HG02885 (cell line): ENCODE measurements at regions not wholly inside any gene's neighbourhood (a gene's known extent, or its start where the extent isn't known, plus 50 kb on each side); places are given as distances from the start of the nearest gene placed in this dataset.
A peak's percentile ranks its signal among the peaks of the same experiment; 100 is the strongest.
"Not testable (repeated sequence)": the region's sequence is repeated elsewhere in the genome, so short reads cannot be mapped to it uniquely, and the experiment has no call there.

ENCODE experiments used
- ATAC-seq: cut with Tn5 transposase; IDR thresholded peaks from one replicate; pipeline ENCODE4 v1.9.1; 2021; ENCODE audit warnings: mild to moderate bottlenecking; ENCODE audit not compliant: unreplicated experiment, poor library complexity

DNA sequence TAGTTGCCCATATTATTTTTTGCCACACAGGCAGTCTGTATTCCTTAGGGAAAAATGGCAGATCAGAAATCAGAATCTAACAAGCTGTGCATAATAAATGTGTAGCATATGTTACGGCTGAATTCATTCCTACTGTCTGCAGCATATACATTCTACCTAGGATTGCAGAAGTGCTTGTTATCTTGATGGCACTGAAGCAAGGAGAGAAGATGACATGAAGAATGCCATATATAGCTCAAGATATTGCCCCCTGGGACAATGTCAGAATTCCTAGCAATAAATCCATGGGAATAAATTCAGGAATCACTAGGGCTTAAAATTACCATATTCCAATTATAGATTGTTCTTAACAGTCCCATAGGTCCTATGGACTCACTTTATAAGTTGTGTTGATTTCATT lies 293.0 kb upstream of the CNR1 start:
- ATAC-seq: no peak

DNA sequence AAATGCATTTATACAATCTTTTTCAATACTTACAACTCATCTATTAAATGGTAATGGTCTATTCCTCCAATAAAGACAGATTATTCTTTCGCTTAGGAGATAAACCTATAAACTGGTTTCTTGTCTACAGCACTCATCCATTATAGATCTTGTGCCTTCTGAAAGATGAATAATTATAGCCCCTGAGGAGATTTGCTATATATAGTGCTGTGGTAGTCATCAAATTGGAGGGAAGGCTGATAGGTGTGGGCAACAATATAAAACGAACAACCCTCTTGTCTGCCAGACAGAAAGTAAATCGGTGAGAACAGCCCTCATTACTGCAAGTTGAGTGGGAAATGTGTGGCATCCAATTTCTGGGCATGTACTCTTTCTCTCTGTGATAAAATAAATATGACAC lies 292.5 kb upstream of the CNR1 start:
- ATAC-seq: no peak

DNA sequence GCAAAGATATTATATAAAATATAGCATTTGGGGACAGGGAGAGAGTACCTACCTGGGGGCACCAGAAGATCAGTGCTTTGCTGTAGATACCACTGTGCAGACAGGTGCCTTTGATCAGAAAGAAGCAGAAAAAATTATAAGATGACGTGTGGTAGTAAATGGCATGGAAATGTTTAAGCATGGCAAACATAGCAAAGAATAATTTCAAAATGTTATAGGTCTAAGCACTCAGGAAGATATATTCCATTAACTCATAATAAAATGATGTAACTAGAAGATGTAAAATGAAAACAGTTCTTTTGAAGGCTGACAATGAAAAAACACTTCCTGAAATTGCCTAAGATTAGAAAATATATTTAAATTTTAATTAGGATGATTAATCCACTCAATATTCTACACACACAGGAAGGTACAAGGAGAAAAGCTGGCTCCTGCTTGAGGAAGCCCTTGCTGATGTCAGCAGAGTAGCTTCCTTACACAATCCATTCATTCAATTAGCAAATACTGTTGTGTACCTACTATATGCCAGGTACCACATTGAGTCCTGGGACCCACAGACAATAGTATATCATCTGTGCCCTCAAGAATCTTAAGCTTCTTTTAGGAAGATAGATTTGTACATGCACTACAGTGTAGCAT lies 290.2 kb upstream of the CNR1 start:
- no peak for ATAC-seq

DNA sequence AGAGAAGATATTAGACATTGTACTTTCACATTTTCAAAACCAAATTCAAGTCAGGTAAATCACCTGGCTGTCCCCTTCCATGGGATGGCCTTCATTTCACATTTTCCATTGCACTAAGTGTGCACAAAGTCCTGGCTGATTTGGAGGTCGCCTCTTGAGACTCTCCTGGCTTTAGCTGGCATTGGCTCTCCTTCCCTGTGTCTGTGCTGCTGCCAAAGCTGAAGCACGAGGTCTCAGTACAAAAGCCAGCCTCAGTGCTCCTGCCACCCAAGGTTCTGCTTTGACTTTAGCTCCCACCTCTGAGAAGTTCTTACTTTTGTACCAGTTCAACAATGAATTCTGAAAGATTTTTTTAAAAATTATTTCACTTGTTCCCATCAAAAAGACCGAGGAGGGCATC lies 289.2 kb upstream of the CNR1 start:
- no peak for ATAC-seq

DNA sequence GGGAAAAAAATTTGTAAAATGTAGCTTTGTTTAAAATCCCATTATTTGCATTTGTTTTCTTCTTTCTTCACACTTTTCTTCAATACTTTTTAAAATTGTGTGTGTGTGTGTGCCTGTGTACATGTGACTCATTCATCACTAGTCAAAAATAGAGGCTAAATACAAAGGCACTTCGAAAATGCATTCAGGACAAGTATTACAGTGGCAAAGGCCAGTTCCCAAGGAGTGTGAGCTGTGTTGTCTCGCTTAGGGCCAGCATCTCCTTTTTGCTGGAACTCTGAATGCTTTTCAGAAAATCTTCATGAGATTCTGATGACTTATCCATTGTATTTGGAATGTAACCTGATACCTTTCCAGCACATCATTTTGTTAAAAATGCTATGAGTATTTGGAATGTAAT lies 288.5 kb upstream of the CNR1 start:
- ATAC-seq: no peak

DNA sequence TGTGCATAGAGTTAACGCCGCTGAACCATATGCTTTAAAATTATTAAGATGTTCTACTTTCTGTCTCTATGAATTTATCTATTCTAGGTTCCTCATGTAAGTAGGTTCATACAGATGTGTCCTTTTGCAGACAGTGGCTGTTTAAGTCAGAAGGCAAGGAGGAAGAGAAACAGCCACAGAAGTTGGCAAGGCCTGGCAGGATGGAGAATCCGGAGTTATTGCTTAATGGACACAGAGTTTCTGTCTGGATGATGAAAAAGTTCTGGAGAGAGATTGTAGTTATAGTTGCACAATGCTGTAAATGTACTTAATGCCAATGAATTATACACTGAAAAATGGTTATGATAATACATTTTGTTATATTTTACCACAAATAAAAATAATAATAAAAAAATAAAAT lies 283.6 kb upstream of the CNR1 start:
- no peak for ATAC-seq

DNA sequence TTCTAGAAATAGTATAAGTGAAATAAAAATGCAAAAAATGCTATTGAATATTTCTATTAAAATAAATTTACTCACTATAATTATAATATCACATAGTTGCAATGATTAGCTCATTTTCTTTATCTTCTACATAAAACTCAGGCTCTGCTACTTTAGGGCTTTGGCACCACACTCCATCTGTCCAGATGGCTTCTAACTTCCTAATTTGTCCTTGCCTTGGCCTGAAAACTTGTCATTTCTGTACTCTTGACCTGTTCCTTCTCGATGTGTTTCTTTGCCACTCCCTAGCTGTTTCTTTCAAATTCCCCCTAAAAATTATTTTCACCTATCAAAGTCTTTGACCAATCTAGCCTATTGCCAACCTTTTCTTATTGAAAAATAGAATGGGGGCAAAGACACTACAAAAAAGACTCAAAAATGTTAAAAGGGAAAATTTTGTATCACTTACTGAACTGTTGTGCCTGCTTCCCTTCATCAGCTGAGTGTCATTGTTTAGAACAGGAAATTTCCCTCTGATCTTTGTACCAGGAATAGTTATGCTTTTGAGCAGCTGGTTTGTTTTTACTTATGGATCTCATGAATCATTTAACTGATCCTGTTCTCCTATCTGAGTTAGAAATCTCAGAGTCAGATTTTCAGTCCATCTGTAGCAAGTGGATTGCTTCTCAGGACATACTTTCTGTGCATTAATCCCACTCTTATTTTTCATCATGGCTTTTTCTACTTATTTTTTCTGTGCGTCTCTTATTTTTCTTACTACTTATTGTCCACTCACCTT lies 279.2 kb upstream of the CNR1 start:
- no peak for ATAC-seq

DNA sequence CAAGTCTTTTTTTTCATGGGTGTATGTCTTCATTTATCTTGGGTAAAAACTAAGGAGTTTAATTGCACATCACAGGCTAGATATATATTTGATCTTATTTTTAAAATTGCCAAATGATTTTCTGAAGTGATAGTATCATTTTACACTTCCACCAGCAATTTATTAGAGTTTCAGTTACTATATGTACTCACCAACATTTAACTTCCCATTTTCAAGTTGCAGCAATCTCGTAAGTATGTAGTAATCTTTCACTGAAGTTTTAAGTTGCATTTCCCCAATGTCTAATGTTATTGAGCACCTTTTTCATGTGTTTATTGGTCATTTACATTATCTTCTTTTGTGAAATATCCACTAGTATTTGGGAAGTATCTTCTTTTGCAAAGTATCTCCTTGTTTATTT lies 277.4 kb upstream of the CNR1 start:
- ATAC-seq: peak; percentile 84

DNA sequence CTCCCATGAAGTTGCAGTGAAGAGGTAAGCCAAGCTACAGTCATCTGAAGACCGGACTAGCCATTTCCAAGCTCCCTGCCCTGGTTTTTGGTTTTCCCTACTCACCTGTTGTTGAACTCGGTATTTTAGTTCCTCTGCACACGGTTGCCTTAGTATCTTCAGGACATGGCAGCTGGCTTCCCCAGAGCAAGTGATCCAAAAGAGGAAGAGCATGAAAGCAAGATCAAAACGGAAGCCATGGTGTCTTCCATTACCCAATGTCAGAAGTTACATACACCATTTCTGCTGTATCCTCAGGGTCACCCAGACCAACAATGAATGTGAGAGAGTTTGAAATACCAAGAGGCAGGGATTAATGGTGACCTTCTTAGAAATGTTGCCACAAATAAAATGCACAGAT lies 276.6 kb upstream of the CNR1 start:
- ATAC-seq: no peak

DNA sequence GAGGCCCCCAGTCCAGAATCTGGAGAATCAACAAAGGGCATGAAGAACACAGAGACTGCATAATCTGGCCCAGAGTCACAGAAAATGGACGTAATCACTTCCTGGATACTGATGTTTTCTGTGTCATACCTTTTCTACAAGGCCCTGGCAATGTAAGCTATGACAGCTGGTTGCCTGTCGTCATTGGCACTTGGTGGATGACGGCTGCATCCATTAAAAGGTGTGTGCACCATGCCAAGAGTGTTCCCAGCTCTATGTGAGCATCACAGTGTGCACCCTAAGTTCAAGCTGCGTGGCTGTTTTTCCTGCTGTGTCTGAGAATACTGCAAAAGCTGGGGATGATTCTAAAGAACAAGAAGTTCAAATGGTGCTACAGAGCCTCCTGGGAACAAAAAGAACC lies 275.2 kb upstream of the CNR1 start:
- ATAC-seq: no peak

DNA sequence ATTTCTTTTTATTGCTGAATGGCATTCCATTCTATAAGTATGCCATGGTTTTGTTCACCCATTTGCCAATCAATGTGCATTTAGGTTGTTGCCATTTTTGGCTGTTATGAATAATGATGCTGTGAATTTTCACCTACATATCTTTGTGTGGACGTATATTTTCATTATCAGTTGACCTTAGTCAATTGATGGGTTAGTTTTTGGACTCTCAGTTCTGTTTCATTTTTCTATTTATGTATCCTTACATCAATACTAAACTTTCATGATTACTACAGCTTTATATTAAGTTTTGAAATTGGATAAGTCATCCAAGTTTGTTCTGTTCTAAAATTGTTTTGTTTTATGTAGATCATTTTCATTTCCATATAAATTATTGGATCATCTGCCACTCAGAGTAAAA lies 261.9 kb upstream of the CNR1 start:
- peak; percentile 55 for ATAC-seq

DNA sequence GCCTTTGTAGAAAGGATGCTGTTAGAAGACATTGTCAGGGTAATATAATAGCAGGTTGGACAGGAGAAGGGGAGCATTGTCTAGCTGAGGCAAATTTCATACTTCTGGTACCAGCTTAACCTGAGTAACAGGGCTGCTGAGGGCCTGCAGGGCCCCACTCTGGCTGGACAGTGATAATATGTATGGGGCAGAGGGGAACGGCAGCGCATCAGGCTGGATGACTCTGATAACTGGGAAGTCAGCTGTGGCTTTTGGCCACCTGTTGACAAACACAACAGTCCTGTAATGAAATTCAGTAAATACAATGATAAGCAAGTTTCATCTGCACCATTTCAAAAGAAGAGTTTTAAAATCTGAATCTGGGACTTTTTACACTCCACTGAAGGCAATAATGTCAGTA lies 259.9 kb upstream of the CNR1 start:
- ATAC-seq: no peak

DNA sequence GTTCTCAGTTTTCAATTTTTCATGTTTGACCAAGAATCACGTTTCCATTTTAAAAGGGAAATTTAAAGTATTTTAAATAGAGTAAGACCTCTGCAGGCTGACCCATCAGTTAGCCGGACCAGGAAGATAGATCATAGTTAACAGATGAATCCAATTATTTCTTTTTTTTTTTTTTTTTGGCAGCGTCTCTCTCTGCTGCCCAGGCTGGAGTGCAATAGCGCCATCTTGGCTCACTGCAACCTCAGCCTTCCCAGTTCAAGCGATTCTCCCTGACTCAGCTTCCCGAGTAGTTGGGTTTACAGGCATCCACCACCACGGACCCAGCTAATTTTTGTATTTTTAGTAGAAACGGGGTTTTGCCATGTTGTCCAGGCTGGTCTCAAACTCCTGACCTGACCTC lies 256.7 kb upstream of the CNR1 start:
- ATAC-seq: no peak

DNA sequence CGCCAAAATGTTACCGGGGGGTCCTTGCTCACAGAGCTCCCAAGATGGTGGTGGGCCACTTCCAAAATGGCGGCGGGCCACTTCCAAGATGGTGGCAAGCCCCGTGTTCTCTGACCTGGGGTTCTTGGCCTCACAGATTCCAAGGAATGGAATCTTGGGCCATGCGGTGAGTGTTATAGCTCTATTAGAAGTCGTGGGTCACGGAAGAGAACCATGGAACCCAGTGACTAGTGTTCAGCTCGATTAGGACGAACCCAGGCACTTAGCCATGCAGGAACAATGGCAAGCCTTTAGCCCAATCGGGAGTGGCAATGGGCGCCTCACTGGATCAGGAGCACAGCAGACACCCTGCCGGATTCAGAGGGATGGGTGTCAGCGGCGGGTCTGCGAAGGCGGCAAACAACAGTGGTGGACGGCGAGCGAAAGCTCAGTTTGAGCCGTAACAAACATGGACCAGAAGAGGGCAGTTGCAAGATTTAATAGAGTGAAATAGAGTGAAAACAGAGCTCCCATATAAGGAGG lies 254.9 kb upstream of the CNR1 start:
- not testable (repeated sequence) for ATAC-seq

DNA sequence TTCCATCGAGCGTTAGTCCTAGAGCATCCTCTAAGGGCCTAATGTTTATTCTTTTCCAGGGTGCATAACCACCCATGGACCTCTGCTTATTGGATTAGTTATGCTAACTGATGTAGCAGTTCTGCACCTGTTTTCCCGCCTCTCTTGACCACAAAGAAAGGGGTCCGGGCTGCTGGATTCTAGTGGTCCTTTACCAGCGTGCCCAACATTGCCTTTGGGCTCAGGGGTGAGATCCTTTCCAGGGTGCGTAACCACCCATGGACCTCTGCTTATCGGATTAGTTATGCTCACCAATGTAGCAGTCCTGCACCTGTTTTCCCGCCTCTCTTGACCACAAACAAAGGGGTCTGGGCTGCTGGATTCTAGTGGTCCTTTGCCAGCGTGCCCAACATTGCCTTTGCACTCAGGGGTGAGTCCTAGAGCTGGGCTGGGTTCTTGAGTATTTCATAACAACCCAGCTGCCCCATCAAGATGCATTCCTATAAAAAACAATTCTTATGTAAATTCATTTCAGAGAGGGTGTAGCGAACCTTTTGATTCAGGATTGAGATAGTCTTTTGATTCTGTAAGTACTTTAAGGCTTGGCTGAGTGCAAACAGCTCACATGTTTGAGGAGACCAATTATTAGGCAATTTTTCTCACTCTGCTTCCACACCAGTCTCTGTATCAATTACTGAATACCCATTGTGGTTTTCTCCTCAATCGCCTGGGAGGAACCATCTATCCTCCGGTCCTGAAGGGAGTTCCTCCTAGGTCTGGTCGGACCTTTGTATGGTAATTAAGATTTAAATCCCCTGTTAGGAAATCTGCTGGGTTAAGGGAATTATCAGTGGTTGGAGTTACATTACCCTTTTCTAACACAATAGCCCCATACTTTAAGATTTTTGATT lies 253.0 kb upstream of the CNR1 start:
- not testable (repeated sequence) for ATAC-seq

DNA sequence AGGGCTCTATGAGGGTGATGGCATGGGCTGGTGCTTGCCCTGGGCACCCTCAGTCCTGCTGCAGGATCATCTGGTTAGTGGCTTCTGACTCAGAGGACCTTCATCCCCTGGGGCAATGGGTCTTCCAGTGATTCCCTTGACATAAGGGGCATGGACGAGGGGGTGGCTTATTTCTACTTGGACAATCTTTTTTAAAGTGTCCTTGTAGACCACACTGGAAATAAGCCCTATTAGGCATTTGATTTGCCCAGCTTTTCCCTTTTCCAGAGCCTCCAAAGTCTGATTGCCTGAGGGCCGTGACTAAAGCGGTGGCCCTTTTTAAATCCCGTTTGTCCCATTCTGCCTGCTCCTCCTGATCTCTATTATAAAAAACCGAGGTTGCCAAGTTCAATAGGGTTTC lies 251.2 kb upstream of the CNR1 start:
- ATAC-seq: not testable (repeated sequence)

DNA sequence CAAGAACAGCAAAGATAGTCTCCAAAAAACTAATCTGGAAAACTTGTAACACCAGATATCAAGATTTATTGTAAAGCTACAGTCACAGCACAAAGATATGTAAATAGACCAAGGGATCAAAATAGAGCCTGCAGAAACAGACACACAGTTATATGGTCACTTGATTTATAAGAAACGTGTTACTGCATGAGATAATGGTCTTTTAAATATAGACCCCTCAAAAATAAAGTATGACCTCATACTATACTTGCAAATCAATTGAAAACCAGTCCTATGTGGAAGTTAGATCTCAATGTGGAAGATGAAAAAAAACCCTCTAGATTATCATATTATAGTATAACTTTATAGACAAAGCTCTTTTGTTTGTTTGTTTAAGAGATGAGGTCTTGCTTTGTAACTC lies 247.3 kb upstream of the CNR1 start:
- ATAC-seq: no peak

DNA sequence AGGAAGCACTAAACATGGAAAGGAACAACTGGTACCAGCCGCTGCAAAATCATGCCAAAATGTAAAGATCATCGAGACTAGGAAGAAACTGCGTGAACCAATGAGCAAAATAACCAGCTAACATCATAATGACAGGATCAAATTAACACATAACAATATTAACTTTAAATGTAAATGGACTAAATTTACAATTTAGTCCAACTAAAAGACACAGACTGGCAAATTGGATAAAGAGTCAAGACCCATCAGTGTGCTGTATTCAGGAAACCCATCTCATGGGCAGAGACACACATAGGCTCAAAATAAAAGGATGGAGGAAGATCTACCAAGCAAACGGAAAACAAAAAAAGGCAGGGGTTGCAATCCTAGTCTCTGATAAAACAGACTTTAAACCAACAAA lies 242.2 kb upstream of the CNR1 start:
- ATAC-seq: not testable (repeated sequence)

DNA sequence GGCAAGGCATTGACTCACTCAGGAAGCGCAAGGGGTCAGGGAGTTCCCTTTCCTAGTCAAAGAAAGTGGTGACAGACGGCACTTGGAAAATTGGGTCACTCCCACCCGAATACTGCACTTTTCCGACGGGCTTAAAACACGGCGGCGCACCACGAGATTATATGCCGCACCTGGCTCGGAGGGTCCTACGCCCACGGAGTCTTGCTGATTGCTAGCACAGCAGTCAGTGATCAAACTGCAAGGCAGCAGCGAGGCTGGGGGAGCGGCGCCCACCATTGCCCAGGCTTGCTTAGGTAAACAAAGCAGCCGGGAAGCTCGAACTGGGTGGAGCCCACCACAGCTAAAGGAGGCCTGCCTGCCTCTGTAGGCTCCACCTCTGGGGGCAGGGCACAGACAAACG lies 240.5 kb upstream of the CNR1 start:
- ATAC-seq: not testable (repeated sequence)

DNA sequence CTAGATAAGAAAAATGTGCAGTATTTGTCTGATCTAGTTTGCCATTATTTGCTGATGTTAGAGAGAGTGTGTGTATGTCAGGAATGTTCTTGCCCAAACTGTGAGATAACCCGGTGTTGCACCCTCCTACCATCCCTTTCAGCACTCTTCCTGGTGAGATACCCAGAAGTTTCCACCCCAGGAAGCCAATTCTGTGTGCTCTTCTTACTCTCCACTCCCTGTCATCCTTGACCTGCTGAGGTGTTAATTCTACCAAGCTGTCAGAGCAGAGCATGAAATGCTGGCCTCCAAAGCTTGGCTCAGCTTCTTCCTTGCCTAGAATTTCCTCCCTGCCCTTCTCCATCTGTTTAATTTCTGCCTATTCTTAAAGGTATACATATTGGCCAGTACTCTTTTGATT lies 237.3 kb upstream of the CNR1 start:
- no peak for ATAC-seq

DNA sequence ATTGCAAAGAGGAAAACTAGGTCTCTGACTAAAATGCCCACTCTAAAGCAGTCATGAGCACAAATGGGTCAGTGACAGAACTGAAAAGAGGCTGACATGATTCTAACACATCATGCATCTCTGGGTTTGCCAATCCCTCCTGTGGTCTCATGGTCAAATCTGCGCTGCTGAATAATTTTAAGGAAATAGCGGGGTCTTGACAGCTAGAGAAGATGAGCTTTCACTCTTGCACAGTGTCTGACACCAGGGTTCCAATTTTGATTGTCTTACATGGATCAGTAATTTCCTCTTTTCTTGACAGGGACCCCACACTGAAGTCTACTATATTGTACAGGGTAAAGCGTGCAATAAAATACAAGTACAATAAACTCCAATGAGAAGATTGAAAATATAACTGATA lies 236.8 kb upstream of the CNR1 start:
- no peak for ATAC-seq
